Rectal smooth muscle tissue (tissue), 1 donor: ENCODE measurements at regions not wholly inside any gene's neighbourhood (a gene's known extent, or its start where the extent isn't known, plus 50 kb on each side); places are given as distances from the start of the nearest gene placed in this dataset.
"Not testable (repeated sequence)": the region's sequence is repeated elsewhere in the genome, so short reads cannot be mapped to it uniquely, and the experiment has no call there.

Source experiments
- H3K27ac ChIP-seq: one replicate; pipeline ENCODE4 v1.7.0; 2013; ENCODE audit warnings: low read depth, low read length, inconsistent platforms
- H3K27me3 ChIP-seq: one replicate; pipeline ENCODE4 v1.7.0; 2013; ENCODE audit warnings: low read length; ENCODE audit not compliant: control insufficient read depth, insufficient read depth
- H3K36me3 ChIP-seq: one replicate; pipeline ENCODE4 v1.7.0; 2013; ENCODE audit warnings: low read length; ENCODE audit not compliant: control insufficient read depth, insufficient read depth
- H3K4me1 ChIP-seq: one replicate; pipeline ENCODE4 v1.7.0; 2013; ENCODE audit warnings: low read length; ENCODE audit not compliant: control insufficient read depth, insufficient read depth
- H3K4me3 ChIP-seq: one replicate; pipeline ENCODE4 v1.7.0; 2013; ENCODE audit warnings: low read length
- H3K9ac ChIP-seq: one replicate; pipeline ENCODE4 v1.7.0; 2013; ENCODE audit warnings: low read length

DNA sequence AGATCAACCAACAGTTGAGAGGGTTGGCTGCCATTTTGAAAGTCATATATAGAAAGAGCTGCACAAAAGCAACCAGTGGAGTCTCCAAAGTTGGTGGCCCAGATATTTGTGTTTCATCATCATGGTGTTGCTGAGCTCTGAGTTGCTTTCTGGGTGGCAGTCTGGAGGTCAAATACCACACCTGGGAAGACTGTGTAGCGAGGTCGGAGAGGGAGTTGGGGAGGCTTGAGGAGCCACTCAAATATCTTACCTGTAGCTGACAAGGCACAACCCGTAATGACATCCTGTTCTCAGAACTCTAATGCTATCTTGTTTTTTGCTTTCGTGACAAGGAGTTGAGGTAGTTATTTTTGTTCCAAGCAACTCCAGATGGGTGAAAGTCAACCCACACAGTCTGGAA is 100.4 kb downstream of the NPIPB5 start:
- H3K36me3 ChIP-seq, H3K9ac ChIP-seq, H3K4me1 ChIP-seq, H3K27ac ChIP-seq, H3K4me3 ChIP-seq, H3K27me3 ChIP-seq: not testable (repeated sequence)

DNA sequence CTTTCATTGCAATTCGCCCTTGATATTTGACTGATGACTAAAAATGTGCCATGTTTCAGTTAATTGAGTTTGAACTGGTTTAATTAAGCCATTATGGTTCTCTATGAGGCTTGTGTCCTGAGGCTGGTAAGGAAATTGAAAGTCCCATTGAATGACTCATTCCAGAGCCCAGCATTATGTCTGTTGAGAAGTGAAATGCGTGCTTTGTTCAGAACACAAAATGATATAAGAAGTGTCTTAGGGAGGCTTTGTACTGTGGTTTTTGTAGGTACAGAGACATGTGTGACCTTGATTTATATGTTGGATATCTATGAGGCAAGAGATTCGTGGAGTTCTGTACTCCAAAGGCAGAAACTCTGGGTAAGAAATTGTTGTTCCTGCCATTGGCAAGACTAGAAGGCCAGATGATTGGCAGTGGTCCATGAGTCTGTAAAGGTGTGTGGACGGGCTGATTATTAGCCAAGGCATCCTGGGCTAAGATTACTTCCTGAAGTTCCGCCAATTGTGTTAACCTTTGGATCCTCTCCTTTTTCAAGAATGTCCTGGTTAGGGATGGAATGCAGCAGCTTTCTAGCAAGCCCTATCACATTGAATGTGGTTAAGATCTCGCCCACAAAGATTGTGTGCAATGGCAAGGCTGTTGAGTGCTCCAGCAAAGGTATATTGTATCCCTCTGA is 103.7 kb downstream of the NPIPB5 start:
- no peaks in the 10 kb centered on the region for H3K36me3 ChIP-seq
- H3K4me3 ChIP-seq = no peak overlapping the region
- no peaks in the 10 kb centered on the region for H3K27me3 ChIP-seq
- H3K9ac ChIP-seq = no peak overlapping the region
- no peaks in the 10 kb centered on the region for H3K4me1 ChIP-seq
- no peak overlapping the region for H3K27ac ChIP-seq

DNA sequence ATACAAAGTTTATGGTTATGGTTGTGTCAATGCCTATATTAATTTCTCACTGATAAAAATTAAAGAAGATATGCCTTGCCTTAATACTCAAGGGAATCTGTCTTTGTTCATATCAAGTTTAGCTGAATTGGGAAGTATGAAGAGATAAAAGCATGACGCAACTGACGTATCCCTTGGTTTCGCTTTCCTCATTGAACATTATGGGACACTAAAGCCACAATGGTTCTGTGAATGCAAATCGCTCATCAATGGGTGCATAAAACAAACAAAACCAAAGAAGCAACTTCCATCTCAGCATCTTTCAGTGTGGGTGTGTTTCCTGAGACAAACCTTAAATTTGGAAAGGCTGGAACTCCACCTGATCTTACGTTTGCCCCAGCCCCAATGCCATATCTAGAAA is 108.2 kb downstream of the NPIPB5 start:
- peaks cover 3% of the 10 kb centered on the region for H3K27me3 ChIP-seq
- H3K27ac ChIP-seq = no peak overlapping the region
- H3K36me3 ChIP-seq = no peaks in the 10 kb centered on the region
- H3K4me1 ChIP-seq = no peaks in the 10 kb centered on the region
- H3K9ac ChIP-seq = no peak overlapping the region
- no peak overlapping the region for H3K4me3 ChIP-seq

GRCh38 chr16:22621586-22622155 is 111.0 kb downstream of the NPIPB5 start:
- H3K4me3 ChIP-seq = no peak overlapping the region
- H3K27ac ChIP-seq = no peak overlapping the region
- no peaks in the 10 kb centered on the region for H3K4me1 ChIP-seq
- H3K36me3 ChIP-seq = no peaks in the 10 kb centered on the region
- H3K27me3 ChIP-seq = peaks cover 3% of the 10 kb centered on the region
- H3K9ac ChIP-seq = no peak overlapping the region

GRCh38 chr16:22622703-22623102 is 112.0 kb downstream of the NPIPB5 start:
- no peaks in the 10 kb centered on the region for H3K4me1 ChIP-seq
- H3K36me3 ChIP-seq = no peaks in the 10 kb centered on the region
- H3K27me3 ChIP-seq = peaks cover 3% of the 10 kb centered on the region
- no peak overlapping the region for H3K9ac ChIP-seq
- H3K4me3 ChIP-seq = no peak overlapping the region
- no peak overlapping the region for H3K27ac ChIP-seq

DNA sequence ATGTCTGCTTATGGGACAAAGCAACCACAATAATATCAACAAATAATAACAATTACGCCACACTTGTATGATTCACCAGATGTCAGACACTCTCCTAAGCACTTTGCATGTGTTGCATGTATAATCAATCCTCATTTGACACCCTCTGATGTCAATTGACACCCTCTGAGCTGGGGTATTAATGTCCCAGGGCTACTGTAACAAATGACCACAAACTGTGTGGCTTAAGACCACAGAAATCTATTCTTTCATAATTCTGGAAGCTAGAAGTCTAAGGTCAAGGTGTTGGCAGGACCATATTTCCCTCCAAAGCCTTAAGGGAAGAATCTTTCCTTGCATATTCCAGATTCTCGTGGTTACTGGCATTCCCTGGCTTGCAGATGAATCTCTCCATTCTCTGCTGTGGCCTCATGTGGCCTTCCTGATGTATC is 112.7 kb downstream of the NPIPB5 start:
- Histone ChIP-seq H3K9ac (no peak overlapping the region), H3K4me3 (no peak overlapping the region), H3K27ac (no peak overlapping the region), H3K4me1 (no peaks in the 10 kb centered on the region), H3K27me3 (peaks cover 3% of the 10 kb centered on the region), H3K36me3 (no peaks in the 10 kb centered on the region)

- H3K27ac ChIP-seq = no peak overlapping the region
- H3K27me3 ChIP-seq = peaks cover 3% of the 10 kb centered on the region
- H3K9ac ChIP-seq = no peak overlapping the region
- H3K4me1 ChIP-seq = no peaks in the 10 kb centered on the region
- H3K36me3 ChIP-seq = no peaks in the 10 kb centered on the region
- no peak overlapping the region for H3K4me3 ChIP-seq
Measured at GRCh38 chr16:22624038-22624799, 113.5 kb downstream of the NPIPB5 start.

- Histone ChIP-seq H3K4me3 (no peak overlapping the region), H3K9ac (no peak overlapping the region), H3K36me3 (no peaks in the 10 kb centered on the region), H3K4me1 (no peaks in the 10 kb centered on the region), H3K27me3 (peaks cover 3% of the 10 kb centered on the region), H3K27ac (no peak overlapping the region)
Measured at GRCh38 chr16:22624800-22625533, 114.3 kb downstream of the NPIPB5 start.

DNA sequence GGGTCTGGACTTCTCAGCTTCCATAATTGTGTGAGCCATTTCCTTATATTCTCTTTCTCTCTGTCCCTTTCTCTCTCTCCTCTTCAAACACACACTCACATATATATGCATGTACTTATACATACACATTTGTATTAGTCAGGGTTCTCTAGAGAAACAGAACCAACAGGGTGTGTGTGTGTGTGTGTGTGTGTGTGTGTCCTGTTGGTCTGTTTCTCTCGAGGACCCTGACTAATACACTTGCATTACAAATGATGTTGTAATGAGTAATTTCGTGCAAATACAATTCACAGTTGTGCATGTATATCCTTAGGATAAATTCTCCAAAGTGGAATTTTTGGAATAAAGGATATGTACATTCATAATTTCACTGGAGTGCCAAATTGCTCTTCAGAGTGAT is 115.3 kb downstream of the NPIPB5 start:
- Histone ChIP-seq H3K4me3 (no peak overlapping the region), H3K4me1 (no peaks in the 10 kb centered on the region), H3K9ac (no peak overlapping the region), H3K27me3 (peaks cover 3% of the 10 kb centered on the region), H3K36me3 (no peaks in the 10 kb centered on the region), H3K27ac (no peak overlapping the region)

DNA sequence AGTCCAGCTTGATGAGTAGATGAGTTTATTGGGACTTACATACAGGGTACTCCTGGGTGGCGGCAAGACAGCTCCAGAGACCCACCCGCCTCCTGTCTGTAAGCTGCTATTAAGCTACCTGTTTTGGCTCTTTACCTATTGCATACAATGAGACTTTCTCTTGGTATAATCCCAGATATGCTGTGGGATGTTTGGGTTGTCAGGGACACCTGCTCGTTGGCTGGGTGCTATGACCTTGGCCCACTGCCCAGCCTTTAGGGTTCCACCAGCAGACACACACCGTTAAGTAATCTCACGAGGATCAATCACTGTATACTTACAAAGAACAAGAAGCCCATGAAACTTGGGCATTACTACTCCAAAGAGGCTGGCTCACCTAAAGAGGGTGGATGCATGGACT is 116.4 kb downstream of the NPIPB5 start:
- no peak overlapping the region for H3K4me3 ChIP-seq
- H3K9ac ChIP-seq = no peak overlapping the region
- peaks cover 3% of the 10 kb centered on the region for H3K27me3 ChIP-seq
- H3K27ac ChIP-seq = no peak overlapping the region
- H3K36me3 ChIP-seq = no peaks in the 10 kb centered on the region
- H3K4me1 ChIP-seq = no peaks in the 10 kb centered on the region

GRCh38 chr16:22628994-22629393 is 118.3 kb downstream of the NPIPB5 start:
- Histone ChIP-seq H3K27ac (no peak overlapping the region), H3K4me1 (no peaks in the 10 kb centered on the region), H3K9ac (no peak overlapping the region), H3K36me3 (no peaks in the 10 kb centered on the region), H3K27me3 (no peaks in the 10 kb centered on the region), H3K4me3 (no peak overlapping the region)

- Histone ChIP-seq H3K4me1 (no peaks in the 10 kb centered on the region), H3K27me3 (peaks cover 3% of the 10 kb centered on the region), H3K9ac (no peak overlapping the region), H3K4me3 (no peak overlapping the region), H3K27ac (no peak overlapping the region), H3K36me3 (no peaks in the 10 kb centered on the region)
Measured at GRCh38 chr16:22630242-22630641, 119.6 kb downstream of the NPIPB5 start.
